ENCODE measurements at regions not wholly inside any gene's neighbourhood (a gene's known extent, or its start where the extent isn't known, plus 50 kb on each side); places are given as distances from the start of the nearest gene placed in this dataset.

- Histone ChIP-seq H3K36me3 (ENCODE audit: control insufficient read depth, insufficient read depth, low read length) (no peaks in the 10 kb centered on the region), H3K56ac (ENCODE audit: extremely low read depth, insufficient read depth, low read length) (no peak overlapping the region), H4K91ac (ENCODE audit: insufficient read depth, low read depth, low read length) (no peak overlapping the region), H4K8ac (ENCODE audit: low read depth in 2 of 2, low read length in 2 of 2) (no peak overlapping the region), H3K9ac (ENCODE audit: low read depth, low read length) (no peak overlapping the region), H2BK20ac (ENCODE audit: low read depth, low read length) (no peak overlapping the region), H3K4me2 (ENCODE audit: low read depth, low read length) (no peak overlapping the region), H2BK120ac (ENCODE audit: low read depth, low read length) (no peak overlapping the region), H2AK5ac (ENCODE audit: low read depth, low read length) (no peak overlapping the region), H3K4me3 (ENCODE audit: insufficient read depth, low read depth, low read length) (no peak overlapping the region), H3K14ac (replicated peaks; ENCODE audit: low read depth, low read length) (no peak overlapping the region), H3K18ac (ENCODE audit: low read depth, low read length) (no peak overlapping the region), H2BK15ac (ENCODE audit: low read depth, low read length) (no peak overlapping the region), H3K79me1 (ENCODE audit: low read depth in 1 of 2, low read length in 2 of 2) (no peaks in the 10 kb centered on the region), H3K27me3 (ENCODE audit: control insufficient read depth, insufficient read depth, low read length) (no peaks in the 10 kb centered on the region), H2AFZ (replicated peaks; ENCODE audit: low read length, poor library complexity) (no peak overlapping the region), H3K4me1 (ENCODE audit: control insufficient read depth, insufficient read depth, low read length) (peaks cover 6% of the 10 kb centered on the region), H2BK5ac (ENCODE audit: low read depth, low read length, poor library complexity, severe bottlenecking) (no peak overlapping the region), H3K9me3 (ENCODE audit: control insufficient read depth, insufficient read depth, low read length) (no peaks in the 10 kb centered on the region), H4K20me1 (ENCODE audit: insufficient read depth, low read length) (no peaks in the 10 kb centered on the region), H3K23ac (ENCODE audit: low read depth, low read length) (no peak overlapping the region), H3K9me1 (ENCODE audit: insufficient read depth, low read length) (peaks cover 4% of the 10 kb centered on the region), H4K5ac (ENCODE audit: low read depth, low read length) (no peak overlapping the region), H3K27ac (ENCODE audit: insufficient read depth, low read length) (no peak overlapping the region), H3K4ac (ENCODE audit: low read depth, low read length) (no peak overlapping the region), H2AK9ac (replicated peaks; ENCODE audit: low read depth, low read length, poor library complexity) (no peak overlapping the region)
- POLR2A ChIA-PET (ENCODE audit: unreplicated experiment), result no interaction called here
- DNase-seq, result no peak
- CTCF ChIA-PET, result interaction anchor here (0.6 kb wide), 1 partner anchor 68 kb away, joined by 3 read pairs; no protein-coding TSS in a partner anchor
- ATAC-seq (ENCODE audit: low read depth), result no peak; the same call in 1 of the 2 replicates
- no CpG with 5 or more reads among the region's 1 CpG for WGBS, 2 experiments (ENCODE audit: extremely low coverage in 2 of 2, insufficient read length in 1 of 2)
- TF ChIP-seq CTCF (conservative IDR thresholded peaks at IDR 0.05; ENCODE audit: low read depth, low read length) (no peak), FOS (IDR thresholded peaks at IDR 0.05; ENCODE audit: low read depth, low read length) (no peak)
- intact Hi-C loops (cut with micrococcal nuclease), result no loop called here
- dilution Hi-C loops (cut with HindIII; ENCODE audit: low sequenced_read_pairs, unreplicated experiment), result no loop called here
- BruUV-seq (replicated peaks), result no TSS peak
- in situ Hi-C loops (cut with MboI; ENCODE audit: low sequenced_read_pairs), result no loop called here
Observed at GRCh38 chr15:35671981-35672380, 126.0 kb upstream of the DPH6 start.

All from IMR-90 (cell line).